ENCODE measurements at regions not wholly inside any gene's neighbourhood (a gene's known extent, or its start where the extent isn't known, plus 50 kb on each side); places are given as distances from the start of the nearest gene placed in this dataset.

DNA sequence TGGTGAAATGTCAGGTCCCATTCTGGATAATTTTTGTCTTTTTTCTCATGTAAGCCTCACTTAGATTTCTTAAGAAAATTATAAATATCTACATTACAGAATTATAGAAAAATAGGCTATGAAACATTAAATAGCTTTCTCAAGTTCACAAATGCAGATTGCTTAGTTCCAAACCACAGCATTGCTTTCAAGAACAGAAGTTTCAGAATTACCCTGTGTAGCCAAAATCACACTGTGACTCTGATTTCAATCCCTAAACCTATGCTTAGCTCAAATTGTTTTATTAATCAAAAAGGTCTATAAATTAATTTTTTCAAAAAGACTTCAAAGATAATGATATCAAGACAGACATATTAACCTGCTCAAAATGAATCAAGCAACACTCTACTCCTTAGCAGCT lies 881.2 kb upstream of the PCDH20 start (continued):
- TF ChIP-seq, protein P1, sequence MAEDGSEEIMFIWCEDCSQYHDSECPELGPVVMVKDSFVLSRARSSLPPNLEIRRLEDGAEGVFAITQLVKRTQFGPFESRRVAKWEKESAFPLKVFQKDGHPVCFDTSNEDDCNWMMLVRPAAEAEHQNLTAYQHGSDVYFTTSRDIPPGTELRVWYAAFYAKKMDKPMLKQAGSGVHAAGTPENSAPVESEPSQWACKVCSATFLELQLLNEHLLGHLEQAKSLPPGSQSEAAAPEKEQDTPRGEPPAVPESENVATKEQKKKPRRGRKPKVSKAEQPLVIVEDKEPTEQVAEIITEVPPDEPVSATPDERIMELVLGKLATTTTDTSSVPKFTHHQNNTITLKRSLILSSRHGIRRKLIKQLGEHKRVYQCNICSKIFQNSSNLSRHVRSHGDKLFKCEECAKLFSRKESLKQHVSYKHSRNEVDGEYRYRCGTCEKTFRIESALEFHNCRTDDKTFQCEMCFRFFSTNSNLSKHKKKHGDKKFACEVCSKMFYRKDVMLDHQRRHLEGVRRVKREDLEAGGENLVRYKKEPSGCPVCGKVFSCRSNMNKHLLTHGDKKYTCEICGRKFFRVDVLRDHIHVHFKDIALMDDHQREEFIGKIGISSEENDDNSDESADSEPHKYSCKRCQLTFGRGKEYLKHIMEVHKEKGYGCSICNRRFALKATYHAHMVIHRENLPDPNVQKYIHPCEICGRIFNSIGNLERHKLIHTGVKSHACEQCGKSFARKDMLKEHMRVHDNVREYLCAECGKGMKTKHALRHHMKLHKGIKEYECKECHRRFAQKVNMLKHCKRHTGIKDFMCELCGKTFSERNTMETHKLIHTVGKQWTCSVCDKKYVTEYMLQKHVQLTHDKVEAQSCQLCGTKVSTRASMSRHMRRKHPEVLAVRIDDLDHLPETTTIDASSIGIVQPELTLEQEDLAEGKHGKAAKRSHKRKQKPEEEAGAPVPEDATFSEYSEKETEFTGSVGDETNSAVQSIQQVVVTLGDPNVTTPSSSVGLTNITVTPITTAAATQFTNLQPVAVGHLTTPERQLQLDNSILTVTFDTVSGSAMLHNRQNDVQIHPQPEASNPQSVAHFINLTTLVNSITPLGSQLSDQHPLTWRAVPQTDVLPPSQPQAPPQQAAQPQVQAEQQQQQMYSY (CRISPR knock-in tag; IDR thresholded peaks at IDR 0.05) = no peak
- TF ChIP-seq, protein P2, sequence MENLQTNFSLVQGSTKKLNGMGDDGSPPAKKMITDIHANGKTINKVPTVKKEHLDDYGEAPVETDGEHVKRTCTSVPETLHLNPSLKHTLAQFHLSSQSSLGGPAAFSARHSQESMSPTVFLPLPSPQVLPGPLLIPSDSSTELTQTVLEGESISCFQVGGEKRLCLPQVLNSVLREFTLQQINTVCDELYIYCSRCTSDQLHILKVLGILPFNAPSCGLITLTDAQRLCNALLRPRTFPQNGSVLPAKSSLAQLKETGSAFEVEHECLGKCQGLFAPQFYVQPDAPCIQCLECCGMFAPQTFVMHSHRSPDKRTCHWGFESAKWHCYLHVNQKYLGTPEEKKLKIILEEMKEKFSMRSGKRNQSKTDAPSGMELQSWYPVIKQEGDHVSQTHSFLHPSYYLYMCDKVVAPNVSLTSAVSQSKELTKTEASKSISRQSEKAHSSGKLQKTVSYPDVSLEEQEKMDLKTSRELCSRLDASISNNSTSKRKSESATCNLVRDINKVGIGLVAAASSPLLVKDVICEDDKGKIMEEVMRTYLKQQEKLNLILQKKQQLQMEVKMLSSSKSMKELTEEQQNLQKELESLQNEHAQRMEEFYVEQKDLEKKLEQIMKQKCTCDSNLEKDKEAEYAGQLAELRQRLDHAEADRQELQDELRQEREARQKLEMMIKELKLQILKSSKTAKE (CRISPR knock-in tag; IDR thresholded peaks at IDR 0.05; ENCODE audit: borderline replicate concordance) = no peak
- no peak for TF ChIP-seq RBM39 (IDR thresholded peaks at IDR 0.05; ENCODE audit: low read depth, low read length, poor library complexity, severe bottlenecking)
- no peak for TF ChIP-seq SP4 (CRISPR knock-in tag; IDR thresholded peaks at IDR 0.05)

DNA sequence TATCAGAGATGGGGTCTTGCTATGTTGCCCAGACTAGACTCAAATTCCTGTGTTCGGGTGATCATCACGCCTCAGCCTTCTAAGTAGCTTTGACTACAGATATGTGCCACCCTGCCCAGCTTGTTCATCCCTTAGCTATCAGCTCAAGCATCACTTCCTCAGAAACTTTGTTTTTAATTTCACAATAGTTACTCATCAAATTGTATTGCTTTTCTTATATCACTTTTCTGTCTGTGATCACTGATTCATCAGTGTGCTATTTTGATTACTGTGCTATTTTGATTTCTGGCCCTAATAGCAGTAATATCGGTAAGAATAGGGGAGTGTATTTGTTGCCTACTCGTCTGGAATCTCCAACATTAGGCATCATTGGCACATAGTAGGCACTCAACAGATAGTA lies 878.6 kb upstream of the PCDH20 start:
- CTCF ChIA-PET (ENCODE audit: low intra/inter-chr PET ratio, low total read pairs) = no interaction called here
- no peaks in the 10 kb centered on the region for H3K4me1 ChIP-seq (ENCODE audit: insufficient read depth, low read length)

More for the DNA sequence above, 878.6 kb upstream of the PCDH20 start:
- Histone ChIP-seq H3K27me3 (ENCODE audit: control insufficient read depth in 1 of 2, insufficient read depth in 2 of 2, low read length in 2 of 2) (no peaks in the 10 kb centered on the region), H2AFZ (ENCODE audit: low read length) (no peak overlapping the region), H3K36me3 (replicated peaks in 1 of 2; ENCODE audit: control insufficient read depth in 1 of 2, insufficient read depth in 2 of 2, low read length in 2 of 2) (no peaks in the 10 kb centered on the region), H3K79me2 (ENCODE audit: insufficient read depth, low read length) (no peaks in the 10 kb centered on the region), H4K20me1 (ENCODE audit: insufficient read depth, low read length) (no peaks in the 10 kb centered on the region), H3K9ac (ENCODE audit: insufficient read depth, low read depth, low read length) (no peak overlapping the region), H3K4me2 (ENCODE audit: low read depth, low read length) (no peak overlapping the region), H3K27ac (ENCODE audit: extremely low read length, insufficient read depth, low read length) (no peak overlapping the region), H3K9me3 (ENCODE audit: low read length) (no peaks in the 10 kb centered on the region), H3K4me3 (replicated peaks in 1 of 3; ENCODE audit: insufficient read depth in 1 of 3, low read depth in 2 of 3, low read length in 3 of 3) (no peak overlapping the region)
- intact Hi-C loops (cut with micrococcal nuclease; ENCODE audit: unreplicated experiment) = no loop called here
- TF ChIP-seq MAFF (IDR thresholded peaks at IDR 0.05; ENCODE audit: low read depth, low read length) (0 out of 2 replicates have a peak, but pooled peaks have one; percentile 17), BORCS8-MEF2B (CRISPR knock-in tag; IDR thresholded peaks at IDR 0.05) (no peak)
- FAIRE-seq (no peak), ATAC-seq (no peak), DNase-seq (ENCODE audit: low spot score) (no peak)
- WGBS (ENCODE audit: low lambda C conversion rate) = 11% methylated on average over 4 of the region's 4 CpGs
- in situ Hi-C loops (cut with HindIII; ENCODE audit: extremely low pct_ligation_motif_present, low pct_unique_long_range_greater_than_20kb) = no loop called here
- POLR2A ChIA-PET = no interaction called here
- BruUV-seq (replicated peaks) = no TSS peak
